Common myeloid progenitor, CD34-positive (primary cell): ENCODE measurements at regions not wholly inside any gene's neighbourhood (a gene's known extent, or its start where the extent isn't known, plus 50 kb on each side); places are given as distances from the start of the nearest gene placed in this dataset.
"Not testable (repeated sequence)": the region's sequence is repeated elsewhere in the genome, so short reads cannot be mapped to it uniquely, and the experiment has no call there.

Experiments used
- CTCF ChIA-PET: fragments of 350-600 bp; sonication (Branson Sonifier 250); formaldehyde crosslinking; loops from one replicate; lab custom pipeline; 2021; ENCODE audit warnings: antibody characterized with exemption; lab: Charles Lee
- POLR2A ChIA-PET: fragments of 350-600 bp; sonication (Branson Sonifier 250); formaldehyde crosslinking; loops from one replicate; lab custom pipeline; 2021; ENCODE audit warnings: antibody characterized with exemption; lab: Charles Lee
- DNase-seq, 3 donors: peaks; one replicate each; pipeline versions ENCODE4 v3.0.0 to v3.0.0-alpha.2; 2013
- H3K27ac ChIP-seq, 2 experiments: 1 replicate in 1 of 2; 2 replicates in 1 of 2; pipeline ENCODE4 v1.7.0; 2013; ENCODE audit warnings: inconsistent platforms in 2 of 2, low read length in 2 of 2, mild to moderate bottlenecking in 2 of 2, low read depth in 1 of 2, moderate library complexity in 1 of 2; ENCODE audit not compliant: severe bottlenecking in 2 of 2, insufficient read depth in 1 of 2, poor library complexity in 1 of 2
- H3K27me3 ChIP-seq, 5 experiments: replicated peaks in 2 of 5; 1 replicate in 3 of 5; 2 replicates in 2 of 5; pipeline versions ENCODE4 v1.6.1 to v1.7.0; 2013; ENCODE audit warnings: low read length in 4 of 5, mild to moderate bottlenecking in 2 of 5, moderate library complexity in 2 of 5, inconsistent platforms in 1 of 5; ENCODE audit not compliant: insufficient read depth in 5 of 5, control insufficient read depth in 4 of 5
- H3K36me3 ChIP-seq, 4 experiments: 1 replicate in 2 of 4; 2 replicates in 2 of 4; pipeline versions ENCODE4 v1.6.1 to v1.7.0; 2013; ENCODE audit warnings: low read length in 3 of 4, control low read depth in 1 of 4, mild to moderate bottlenecking in 1 of 4; ENCODE audit not compliant: control insufficient read depth in 4 of 4, insufficient read depth in 4 of 4
- H3K4me1 ChIP-seq, 4 experiments: 1 replicate in 3 of 4; 2 replicates in 1 of 4; pipeline versions ENCODE4 v1.6.1 to v1.7.1; 2013; ENCODE audit warnings: low read length in 3 of 4, mild to moderate bottlenecking in 3 of 4, control low read depth in 1 of 4, inconsistent platforms in 1 of 4, moderate library complexity in 1 of 4; ENCODE audit not compliant: control insufficient read depth in 4 of 4, insufficient read depth in 4 of 4; ENCODE audit errors: control extremely low read depth in 1 of 4
- H3K4me3 ChIP-seq, 7 experiments: 1 replicate in 4 of 7; 2 replicates in 3 of 7; pipeline versions ENCODE4 v1.5.1 to v1.7.0; 2013; ENCODE audit warnings: mild to moderate bottlenecking in 7 of 7, low read length in 6 of 7, moderate library complexity in 6 of 7, inconsistent platforms in 2 of 7, low read depth in 2 of 7, control low read depth in 1 of 7; ENCODE audit not compliant: insufficient read depth in 4 of 7, control insufficient read depth in 1 of 7; ENCODE audit errors: extremely low read depth in 1 of 7
- H3K9me3 ChIP-seq, 5 experiments: 1 replicate in 4 of 5; 2 replicates in 1 of 5; pipeline versions ENCODE4 v1.6.1 to v1.7.1; 2013; ENCODE audit warnings: low read length in 4 of 5, mild to moderate bottlenecking in 2 of 5, inconsistent platforms in 1 of 5, low read depth in 1 of 5, moderate library complexity in 1 of 5; ENCODE audit not compliant: control insufficient read depth in 4 of 5, insufficient read depth in 2 of 5; ENCODE audit errors: control extremely low read depth in 1 of 5
- WGBS: methylation state at CpG from one replicate; pipeline ENCODE4 v1.1.5; 2013; ENCODE audit not compliant: insufficient coverage; 5-methylcytosine and 5-hydroxymethylcytosine counted together

- H3K4me1 ChIP-seq: no peaks in the 10 kb centered on the region
- no peak overlapping the region for H3K27ac ChIP-seq
- WGBS: 100% methylated on average over 2 of the region's 3 CpGs
- no peaks in the 10 kb centered on the region for H3K36me3 ChIP-seq
- no peak for DNase-seq
- no peak overlapping the region for H3K4me3 ChIP-seq
- peaks cover 0 to 2% (median 0%) of the 10 kb centered on the region in 5 experiments for H3K27me3 ChIP-seq
- CTCF ChIA-PET: no interaction called here
- no peaks in the 10 kb centered on the region for H3K9me3 ChIP-seq
- POLR2A ChIA-PET: no interaction called here
Measured at GRCh38 chr2:66186537-66186936, 248.4 kb upstream of the MEIS1 start.

- DNase-seq: no peak
- H3K9me3 ChIP-seq: no peaks in the 10 kb centered on the region
- H3K27me3 ChIP-seq: peaks cover 0 to 2% (median 0%) of the 10 kb centered on the region in 5 experiments
- H3K4me3 ChIP-seq: no peak overlapping the region
- CTCF ChIA-PET: no interaction called here
- H3K27ac ChIP-seq: no peak overlapping the region
- no peaks in the 10 kb centered on the region for H3K36me3 ChIP-seq
- WGBS: 100% methylated on average over 7 of the region's 11 CpGs
- no peaks in the 10 kb centered on the region for H3K4me1 ChIP-seq
- POLR2A ChIA-PET: no interaction called here
Measured at GRCh38 chr2:66185497-66186054, 249.3 kb upstream of the MEIS1 start.

- 96% methylated on average over 23 of the region's 26 CpGs for WGBS
- H3K4me1 ChIP-seq, CTCF ChIA-PET, H3K27me3 ChIP-seq, H3K9me3 ChIP-seq, H3K4me3 ChIP-seq, POLR2A ChIA-PET, H3K36me3 ChIP-seq, H3K27ac ChIP-seq, DNase-seq: not testable (repeated sequence)
Measured at GRCh38 chr2:66177128-66177796, 257.7 kb upstream of the MEIS1 start.

GRCh38 chr2:66174491-66174890 lies 260.4 kb upstream of the MEIS1 start:
- Histone ChIP-seq H3K9me3 (no peaks in the 10 kb centered on the region), H3K4me1 (no peaks in the 10 kb centered on the region), H3K36me3 (no peaks in the 10 kb centered on the region), H3K27ac (no peak overlapping the region), H3K27me3 (no peaks in the 10 kb centered on the region), H3K4me3 (no peak overlapping the region)
- no peak for DNase-seq
- 97% methylated on average over 4 of the region's 5 CpGs for WGBS
- POLR2A ChIA-PET: no interaction called here
- CTCF ChIA-PET: no interaction called here

GRCh38 chr2:66173645-66174044 lies 261.3 kb upstream of the MEIS1 start:
- Histone ChIP-seq H3K9me3 (no peaks in the 10 kb centered on the region), H3K27ac (no peak overlapping the region), H3K4me3 (no peak overlapping the region), H3K27me3 (no peaks in the 10 kb centered on the region), H3K4me1 (no peaks in the 10 kb centered on the region), H3K36me3 (no peaks in the 10 kb centered on the region)
- DNase-seq: no peak
- no CpG with 5 or more reads among the region's 1 CpG for WGBS
- ChIA-PET CTCF (no interaction called here), POLR2A (no interaction called here)

GRCh38 chr2:66171530-66171929 lies 263.4 kb upstream of the MEIS1 start:
- Histone ChIP-seq H3K4me1 (no peaks in the 10 kb centered on the region), H3K27me3 (no peaks in the 10 kb centered on the region), H3K36me3 (no peaks in the 10 kb centered on the region), H3K27ac (no peak overlapping the region), H3K9me3 (no peaks in the 10 kb centered on the region), H3K4me3 (no peak overlapping the region)
- DNase-seq: no peak
- ChIA-PET CTCF (interaction anchor here (1.0 kb wide), 1 partner anchor 12 kb away, joined by 3 read pairs; no protein-coding TSS in a partner anchor), POLR2A (no interaction called here)
- 100% methylated on average over 2 of the region's 5 CpGs for WGBS

GRCh38 chr2:66170744-66171330 lies 264.1 kb upstream of the MEIS1 start:
- no peaks in the 10 kb centered on the region for H3K4me1 ChIP-seq
- no peaks in the 10 kb centered on the region for H3K27me3 ChIP-seq
- CTCF ChIA-PET: no interaction called here
- H3K36me3 ChIP-seq: no peaks in the 10 kb centered on the region
- no peak for DNase-seq
- POLR2A ChIA-PET: no interaction called here
- WGBS: 92% methylated on average over 4 of the region's 6 CpGs
- H3K4me3 ChIP-seq: no peak overlapping the region
- no peak overlapping the region for H3K27ac ChIP-seq
- no peaks in the 10 kb centered on the region for H3K9me3 ChIP-seq
